ENCODE measurements at regions not wholly inside any gene's neighbourhood (a gene's known extent, or its start where the extent isn't known, plus 50 kb on each side); places are given as distances from the start of the nearest gene placed in this dataset.

GRCh38 chr10:55272886-55273285 lies 471.9 kb upstream of the PCDH15 start:
- TF ChIP-seq POLR2AphosphoS5 (IDR thresholded peaks at IDR 0.05; ENCODE audit: low read depth, low read length) (no peak), FOXP2 (optimal IDR thresholded peaks at IDR 0.05; ENCODE audit: borderline replicate concordance, extremely low read depth, extremely low read length, insufficient read depth) (no peak), TAF1 (IDR thresholded peaks at IDR 0.05; ENCODE audit: borderline replicate concordance, insufficient read depth, low read length) (no peak)
